Dendritic cell treated with granulocyte-macrophage colony-stimulating factor and Interleukin-4, amounts not matched to agents 40 ng/mL and 50 ng/mL, for 4 days (primary cell): ENCODE measurements at regions not wholly inside any gene's neighbourhood (a gene's known extent, or its start where the extent isn't known, plus 50 kb on each side); places are given as distances from the start of the nearest gene placed in this dataset.

Source experiments
- H3K27ac Mint-ChIP-seq: one replicate; pipeline ENCODE4 v1.8.0; 2022; ENCODE audit warnings: mild to moderate bottlenecking, mixed read lengths
- H3K27me3 Mint-ChIP-seq: one replicate; pipeline ENCODE4 v1.8.0; 2022; ENCODE audit warnings: mild to moderate bottlenecking, mixed read lengths
- H3K36me3 Mint-ChIP-seq: one replicate; pipeline ENCODE4 v1.8.0; 2022; ENCODE audit warnings: low read depth, mixed read lengths
- H3K4me1 Mint-ChIP-seq: one replicate; pipeline ENCODE4 v1.8.0; 2022; ENCODE audit warnings: low read depth, mixed read lengths
- H3K4me3 Mint-ChIP-seq: one replicate; pipeline ENCODE4 v1.8.0; 2022; ENCODE audit warnings: mild to moderate bottlenecking, moderate library complexity, mixed read lengths
- H3K9me3 Mint-ChIP-seq: one replicate; pipeline ENCODE4 v1.8.0; 2022; ENCODE audit warnings: mixed read lengths
- intact Hi-C: fragments of 100-400 bp; cut with micrococcal nuclease; formaldehyde crosslinking; loops from one replicate; pipeline ENCODE4 v1.15.0; 2022

DNA sequence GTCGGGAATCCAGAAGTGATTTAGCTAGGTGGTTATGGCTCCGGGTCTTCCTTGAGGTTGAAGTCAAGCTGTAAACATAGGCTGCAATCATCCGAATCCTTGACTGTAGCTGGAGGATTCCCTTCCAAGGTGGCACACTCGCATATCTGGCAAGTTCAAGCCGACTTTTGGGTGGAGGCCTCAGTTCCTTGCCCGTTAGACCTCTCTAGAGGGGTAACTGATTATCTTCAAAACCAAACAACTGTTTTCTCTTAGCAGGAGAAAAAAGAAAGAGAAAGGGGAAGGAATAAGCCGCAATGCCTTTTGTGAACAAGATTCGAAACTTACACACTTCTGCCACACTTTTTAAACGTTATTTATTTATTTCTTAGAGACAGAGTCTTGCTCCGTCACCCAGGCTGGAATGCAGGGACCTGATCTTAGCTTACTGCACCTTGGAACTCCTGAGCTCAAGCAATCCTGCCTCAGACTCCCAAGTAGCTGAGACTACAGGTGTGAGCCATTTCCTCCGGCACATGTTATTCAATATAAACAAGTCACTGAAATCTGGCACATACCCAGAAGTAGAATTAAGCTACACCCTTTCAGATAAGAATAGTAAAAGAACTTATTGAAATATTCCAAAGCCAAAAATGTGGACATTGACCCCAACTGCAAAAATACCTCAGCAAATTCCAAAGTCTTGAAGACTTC lies 76.3 kb downstream of the HFE start:
- Mint-ChIP-seq H3K36me3 (peaks cover 7% of the 10 kb centered on the region), H3K4me1 (peaks cover 13% of the 10 kb centered on the region), H3K4me3 (no peak overlapping the region), H3K9me3 (no peaks in the 10 kb centered on the region), H3K27ac (no peak overlapping the region), H3K27me3 (no peaks in the 10 kb centered on the region)
- intact Hi-C loops = no loop called here

DNA sequence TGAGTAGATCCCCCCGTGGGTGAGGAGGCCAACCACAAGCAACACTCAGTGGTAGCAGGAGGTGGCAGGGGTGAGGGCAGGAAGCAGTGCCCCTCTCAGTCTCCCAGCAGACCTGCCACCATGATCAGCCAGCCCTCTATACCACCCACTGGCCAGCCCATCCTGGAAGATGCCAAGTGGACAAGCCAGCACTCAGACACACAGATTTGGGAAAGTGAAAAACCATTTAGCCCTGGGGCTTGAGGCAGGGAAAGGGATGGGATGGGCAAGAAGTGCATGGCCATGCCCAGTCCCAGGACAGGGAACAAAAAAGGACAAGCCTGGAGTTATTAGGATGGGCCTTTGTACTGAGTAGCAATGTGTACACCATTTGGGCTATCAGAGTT lies 76.9 kb downstream of the HFE start:
- H3K27ac Mint-ChIP-seq = no peak overlapping the region
- no peaks in the 10 kb centered on the region for H3K9me3 Mint-ChIP-seq
- intact Hi-C loops = no loop called here

DNA sequence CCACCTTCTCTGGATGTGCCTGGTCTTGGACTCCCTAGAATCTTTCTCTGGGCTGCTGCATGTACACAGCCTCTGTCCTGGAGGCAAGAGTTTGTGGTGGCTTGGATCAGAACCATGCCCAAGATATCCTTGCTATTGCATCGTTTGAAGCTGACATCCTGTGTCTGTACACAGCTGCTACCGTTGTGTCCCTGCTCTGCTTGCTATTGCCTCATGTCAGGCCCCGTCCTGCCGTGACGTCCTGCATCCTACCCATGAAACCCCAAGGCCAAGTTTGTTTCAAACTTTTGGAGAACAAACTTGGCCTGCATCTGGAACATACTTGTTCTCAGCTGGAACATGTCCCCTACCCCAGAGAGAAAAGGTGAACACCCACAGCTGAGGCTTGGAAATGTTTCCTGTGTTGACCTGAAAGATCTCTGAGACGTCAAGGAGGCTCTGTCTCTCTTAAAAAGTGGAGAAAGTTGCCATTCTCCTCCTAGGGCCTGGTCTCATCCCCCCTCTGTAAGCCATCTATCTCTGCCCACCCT lies 78.1 kb downstream of the HFE start:
- intact Hi-C loops = no loop called here
- no peaks in the 10 kb centered on the region for H3K27me3 Mint-ChIP-seq
- H3K4me3 Mint-ChIP-seq = no peak overlapping the region
- H3K4me1 Mint-ChIP-seq = peaks cover 11% of the 10 kb centered on the region
- H3K27ac Mint-ChIP-seq = no peak overlapping the region
- peaks cover 7% of the 10 kb centered on the region for H3K36me3 Mint-ChIP-seq
- no peaks in the 10 kb centered on the region for H3K9me3 Mint-ChIP-seq

More for the DNA sequence above, 76.9 kb downstream of the HFE start:
- Mint-ChIP-seq H3K4me3 (no peak overlapping the region), H3K4me1 (peaks cover 13% of the 10 kb centered on the region), H3K36me3 (peaks cover 7% of the 10 kb centered on the region), H3K27me3 (no peaks in the 10 kb centered on the region)

DNA sequence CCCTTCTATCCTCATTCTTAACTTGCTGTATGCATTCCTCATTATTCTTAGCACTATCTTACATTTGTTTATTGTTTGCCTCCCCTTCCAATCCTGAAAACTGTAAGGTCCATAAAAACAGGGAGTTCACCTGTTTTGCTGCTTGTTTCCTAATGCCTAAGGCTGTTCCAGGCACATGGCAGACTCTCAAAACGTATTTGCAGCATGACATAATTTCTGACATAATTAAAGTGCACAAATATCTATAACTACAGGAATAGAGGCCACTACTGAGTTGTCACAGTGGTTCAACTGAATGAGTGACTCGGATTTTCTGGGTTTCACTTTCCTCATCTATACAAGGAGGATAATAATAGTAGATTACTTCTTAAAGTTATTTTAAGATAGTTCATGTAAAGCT lies 83.0 kb downstream of the HFE start:
- H3K4me3 Mint-ChIP-seq = no peak overlapping the region
- intact Hi-C loops = loop anchor here (5.0 to 10.0 kb wide), 5 partner anchors 43 to 427 kb away; partner anchors contain the start of gene ABT1
- H3K36me3 Mint-ChIP-seq = peaks cover 12% of the 10 kb centered on the region
- H3K27me3 Mint-ChIP-seq = no peaks in the 10 kb centered on the region
- H3K4me1 Mint-ChIP-seq = peaks cover 31% of the 10 kb centered on the region
- no peaks in the 10 kb centered on the region for H3K9me3 Mint-ChIP-seq
- H3K27ac Mint-ChIP-seq = no peak overlapping the region

DNA sequence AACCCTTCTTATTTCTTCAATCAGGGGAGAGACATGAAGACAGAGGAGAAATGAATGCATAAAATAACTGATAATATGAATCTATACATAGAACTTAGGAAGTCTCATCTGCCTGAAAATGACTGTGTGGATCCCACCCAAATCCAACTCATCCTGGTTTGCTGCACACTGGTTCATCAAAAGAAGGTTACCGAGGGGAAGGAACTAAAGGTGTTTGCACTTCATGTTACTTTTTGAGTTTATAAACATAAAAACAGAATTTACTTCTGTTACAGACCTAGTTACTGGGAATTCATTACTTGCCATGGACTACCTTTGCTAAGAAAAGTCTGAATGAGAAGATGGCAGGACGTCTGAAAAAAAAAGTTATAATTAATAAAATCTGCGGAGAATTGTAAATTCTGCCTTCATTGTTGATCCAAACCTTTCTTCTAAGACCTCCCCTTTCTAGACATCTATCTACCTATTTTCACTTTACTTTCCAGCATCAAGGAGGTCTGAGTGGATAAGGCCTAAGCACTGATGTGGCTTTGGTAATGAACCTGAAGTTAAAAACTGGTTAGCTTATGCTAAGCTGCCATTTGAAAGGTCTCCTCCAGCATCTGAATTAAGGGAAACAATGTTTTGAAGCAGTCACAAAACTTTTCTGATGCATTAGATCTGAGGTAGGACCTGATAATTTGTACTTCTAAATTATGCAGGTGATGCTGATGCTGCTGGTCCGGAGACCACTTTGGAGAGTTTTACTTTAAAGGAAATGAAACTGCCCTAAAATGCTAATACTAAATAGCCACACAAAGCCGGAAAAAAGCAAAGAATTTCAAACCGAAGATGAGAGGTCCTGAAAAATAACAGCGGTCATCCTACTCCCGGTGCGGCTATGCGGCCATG lies 84.0 kb downstream of the HFE start:
- peak overlapping the region; percentile 94 for H3K27ac Mint-ChIP-seq
- peaks cover 39% of the 10 kb centered on the region for H3K4me1 Mint-ChIP-seq
- no peaks in the 10 kb centered on the region for H3K27me3 Mint-ChIP-seq
- H3K9me3 Mint-ChIP-seq = no peaks in the 10 kb centered on the region
- peak overlapping the region; percentile 87 for H3K4me3 Mint-ChIP-seq
- peaks cover 12% of the 10 kb centered on the region for H3K36me3 Mint-ChIP-seq
- intact Hi-C loops = loop anchor here (1.0 to 10.0 kb wide), 6 partner anchors 12 to 426 kb away; partner anchors contain the start of gene ABT1

DNA sequence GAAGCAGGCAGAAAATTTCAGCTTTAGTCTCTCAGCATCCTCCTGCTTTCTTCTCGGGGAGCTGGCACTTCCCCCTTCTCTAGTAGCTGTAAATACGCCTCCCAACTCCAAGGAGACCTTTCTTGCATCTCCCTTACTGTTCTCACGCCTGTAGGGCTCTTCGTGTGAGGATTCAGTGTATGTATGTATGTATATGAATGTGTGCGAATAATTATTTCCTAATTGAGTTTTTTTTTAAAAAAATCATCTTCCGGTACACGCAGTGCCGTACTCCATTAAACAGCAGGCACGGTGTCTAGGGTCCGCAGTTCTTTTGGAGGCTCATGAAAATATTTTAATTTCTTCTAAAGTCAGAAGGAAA lies 85.4 kb downstream of the HFE start:
- H3K36me3 Mint-ChIP-seq = peaks cover 12% of the 10 kb centered on the region
- H3K9me3 Mint-ChIP-seq = no peaks in the 10 kb centered on the region
- peaks cover 39% of the 10 kb centered on the region for H3K4me1 Mint-ChIP-seq
- intact Hi-C loops = loop anchor here (2.0 to 10.0 kb wide), 6 partner anchors 26 to 425 kb away; partner anchors contain the start of gene ABT1
- peak overlapping the region; percentile 94 for H3K27ac Mint-ChIP-seq
- no peaks in the 10 kb centered on the region for H3K27me3 Mint-ChIP-seq
- H3K4me3 Mint-ChIP-seq = peak overlapping the region; percentile 87

- Mint-ChIP-seq H3K9me3 (no peaks in the 10 kb centered on the region), H3K4me1 (peaks cover 39% of the 10 kb centered on the region), H3K27ac (peak overlapping the region; percentile 94), H3K27me3 (no peaks in the 10 kb centered on the region), H3K4me3 (peak overlapping the region; percentile 34), H3K36me3 (peaks cover 12% of the 10 kb centered on the region)
- intact Hi-C loops = loop anchor here (2.0 to 10.0 kb wide), 6 partner anchors 25 to 424 kb away; partner anchors contain the start of gene ABT1
Measured at GRCh38 chr6:26173836-26174145, 86.6 kb downstream of the HFE start.

DNA sequence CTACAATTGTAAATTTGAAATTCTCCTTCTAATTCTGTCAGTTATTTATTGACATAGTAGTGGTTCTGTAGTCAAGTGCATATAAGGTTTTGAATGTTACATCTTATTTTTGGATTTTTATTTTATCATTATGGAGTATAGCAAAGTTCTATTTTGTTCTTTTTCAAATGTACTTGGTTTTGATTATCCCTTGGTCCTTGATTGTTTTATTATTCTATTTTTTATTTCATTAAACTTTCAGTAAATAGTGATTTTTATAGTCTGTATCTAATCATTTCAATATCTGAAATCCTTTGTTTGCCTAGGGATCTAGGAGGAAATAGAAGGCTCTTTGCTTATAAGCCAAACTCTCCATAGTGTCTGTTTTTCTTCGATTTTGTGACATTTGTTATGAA lies 87.8 kb downstream of the HFE start:
- peak overlapping the region; percentile 43 for H3K27ac Mint-ChIP-seq
- H3K4me3 Mint-ChIP-seq = no peak overlapping the region
- peaks cover 12% of the 10 kb centered on the region for H3K36me3 Mint-ChIP-seq
- H3K27me3 Mint-ChIP-seq = no peaks in the 10 kb centered on the region
- no peaks in the 10 kb centered on the region for H3K9me3 Mint-ChIP-seq
- intact Hi-C loops = loop anchor here (10.0 kb wide), 1 partner anchor 100 kb away; a partner anchor contains a TSS
- peaks cover 33% of the 10 kb centered on the region for H3K4me1 Mint-ChIP-seq

GRCh38 chr6:26175428-26176181 lies 88.4 kb downstream of the HFE start:
- intact Hi-C loops = loop anchor here (10.0 kb wide), 1 partner anchor 99 kb away; a partner anchor contains a TSS
- Mint-ChIP-seq H3K4me3 (no peak overlapping the region), H3K27me3 (no peaks in the 10 kb centered on the region), H3K27ac (peak overlapping the region; percentile 43), H3K36me3 (peaks cover 12% of the 10 kb centered on the region), H3K9me3 (no peaks in the 10 kb centered on the region), H3K4me1 (peaks cover 29% of the 10 kb centered on the region)

DNA sequence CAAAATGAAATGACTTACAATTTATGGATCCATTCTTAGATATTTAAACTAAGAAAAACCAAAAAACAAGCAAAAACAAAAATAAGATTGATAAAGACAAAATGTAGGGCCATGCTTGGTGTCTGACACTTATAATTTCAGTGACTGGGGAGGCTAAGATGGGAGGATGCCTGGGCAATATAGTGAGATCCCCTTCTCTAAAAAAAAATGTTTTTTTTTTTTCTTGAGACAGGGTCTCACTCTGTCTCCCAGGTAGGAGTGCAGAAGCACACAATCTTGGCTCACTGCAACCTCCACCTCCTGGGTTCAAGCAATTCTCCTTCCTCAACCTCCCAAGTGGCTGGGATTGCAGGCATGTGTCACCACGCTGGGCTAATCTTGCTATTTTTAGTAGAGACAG lies 92.4 kb downstream of the HFE start:
- Mint-ChIP-seq H3K27me3 (no peaks in the 10 kb centered on the region), H3K4me3 (no peak overlapping the region), H3K9me3 (no peaks in the 10 kb centered on the region), H3K4me1 (peaks cover 20% of the 10 kb centered on the region), H3K27ac (no peak overlapping the region), H3K36me3 (no peaks in the 10 kb centered on the region)
- intact Hi-C loops = loop anchor here (5.0 to 10.0 kb wide), 2 partner anchors 38 to 95 kb away; a partner anchor contains a TSS

- Mint-ChIP-seq H3K36me3 (no peaks in the 10 kb centered on the region), H3K27ac (no peak overlapping the region), H3K4me1 (peaks cover 23% of the 10 kb centered on the region), H3K9me3 (no peaks in the 10 kb centered on the region), H3K27me3 (no peaks in the 10 kb centered on the region), H3K4me3 (no peak overlapping the region)
- intact Hi-C loops = loop anchor here (5.0 kb wide), 1 partner anchor 37 kb away; a partner anchor contains a TSS
Measured at GRCh38 chr6:26180346-26180745, 93.1 kb downstream of the HFE start.

- Mint-ChIP-seq H3K27ac (peak overlapping the region; percentile 85), H3K27me3 (no peaks in the 10 kb centered on the region)
- intact Hi-C loops = loop anchor here (5.0 kb wide), 1 partner anchor 34 kb away; a partner anchor contains a TSS
Measured at GRCh38 chr6:26183237-26183580, 96.0 kb downstream of the HFE start.

GRCh38 chr6:26183581-26184366 lies 96.5 kb downstream of the HFE start:
- intact Hi-C loops = loop anchor here (5.0 kb wide), 1 partner anchor 34 kb away; a partner anchor contains a TSS
- H3K27me3 Mint-ChIP-seq = no peaks in the 10 kb centered on the region
- peak overlapping the region; percentile 85 for H3K27ac Mint-ChIP-seq
- H3K36me3 Mint-ChIP-seq = no peaks in the 10 kb centered on the region
- peaks cover 26% of the 10 kb centered on the region for H3K4me1 Mint-ChIP-seq
- peak overlapping the region; percentile 85 for H3K4me3 Mint-ChIP-seq
- H3K9me3 Mint-ChIP-seq = no peaks in the 10 kb centered on the region

More at GRCh38 chr6:26183237-26183580, 96.0 kb downstream of the HFE start:
- peak overlapping the region; percentile 85 for H3K4me3 Mint-ChIP-seq
- H3K4me1 Mint-ChIP-seq = peaks cover 23% of the 10 kb centered on the region
- H3K9me3 Mint-ChIP-seq = no peaks in the 10 kb centered on the region
- H3K36me3 Mint-ChIP-seq = no peaks in the 10 kb centered on the region
